H9 (cell line): ENCODE measurements at regions not wholly inside any gene's neighbourhood (a gene's known extent, or its start where the extent isn't known, plus 50 kb on each side); places are given as distances from the start of the nearest gene placed in this dataset.

Experiments used
- DNase-seq: peaks from one replicate; pipeline ENCODE4 v3.0.0-alpha.2; 2017
- H2AFZ ChIP-seq: one replicate; pipeline ENCODE4 v1.6.1; 2013; ENCODE audit warnings: mild to moderate bottlenecking, low read length, control low read depth, moderate library complexity
- H2AK5ac ChIP-seq: 2 replicates; pipeline ENCODE4 v1.6.1; 2013; ENCODE audit warnings: low read length, control low read depth, mixed read lengths; ENCODE audit not compliant: insufficient read length
- H2BK120ac ChIP-seq: one replicate; pipeline ENCODE4 v1.6.1; 2013; ENCODE audit warnings: low read depth, mild to moderate bottlenecking, low read length, control low read depth, inconsistent platforms; ENCODE audit not compliant: poor library complexity, severe bottlenecking
- H2BK12ac ChIP-seq: 2 replicates; pipeline ENCODE4 v1.6.1; 2013; ENCODE audit warnings: low read length, control low read depth, mixed read lengths, low read depth; ENCODE audit not compliant: insufficient read length
- H2BK15ac ChIP-seq: 2 replicates; pipeline ENCODE4 v1.6.1; 2013; ENCODE audit warnings: low read depth, low read length, control low read depth
- H2BK20ac ChIP-seq: one replicate; pipeline ENCODE4 v1.6.1; 2013; ENCODE audit warnings: low read depth, mild to moderate bottlenecking, low read length, control low read depth, inconsistent platforms; ENCODE audit not compliant: poor library complexity, severe bottlenecking
- H2BK5ac ChIP-seq: 2 replicates; pipeline ENCODE4 v1.6.1; 2013; ENCODE audit warnings: low read length, control low read depth, mixed read lengths; ENCODE audit not compliant: insufficient read length
- H3K14ac ChIP-seq: 2 replicates; pipeline ENCODE4 v1.6.1; 2013; ENCODE audit warnings: low read length, control low read depth; ENCODE audit not compliant: insufficient read depth
- H3K18ac ChIP-seq: 2 replicates; pipeline ENCODE4 v1.6.1; 2013; ENCODE audit warnings: low read depth, mild to moderate bottlenecking, mixed read lengths, low read length, control low read depth; ENCODE audit not compliant: insufficient read length
- H3K23ac ChIP-seq: 2 replicates; pipeline ENCODE4 v1.6.1; 2013; ENCODE audit warnings: low read length, control low read depth, mixed read lengths, low read depth; ENCODE audit not compliant: insufficient read length
- H3K23me2 ChIP-seq: 2 replicates; pipeline ENCODE4 v1.6.1; 2013; ENCODE audit warnings: low read depth, mild to moderate bottlenecking, mixed read lengths, low read length, control low read depth; ENCODE audit not compliant: insufficient read length, poor library complexity, severe bottlenecking
- H3K27ac ChIP-seq: 2 replicates; pipeline ENCODE4 v1.5.1; 2013; ENCODE audit warnings: low read length, control low read depth, mixed read lengths, low read depth; ENCODE audit not compliant: insufficient read length
- H3K27me3 ChIP-seq: 2 replicates; pipeline ENCODE4 v1.6.1; 2013; ENCODE audit warnings: low read length, control low read depth, inconsistent platforms; ENCODE audit not compliant: insufficient read depth
- H3K4ac ChIP-seq: 2 replicates; pipeline ENCODE4 v1.6.1; 2013; ENCODE audit warnings: low read depth, mild to moderate bottlenecking, control low read depth, inconsistent platforms, low read length, moderate library complexity
- H3K4me1 ChIP-seq: 2 replicates; pipeline ENCODE4 v1.6.1; 2013; ENCODE audit warnings: low read length, control low read depth, inconsistent platforms; ENCODE audit not compliant: insufficient read depth
- H3K4me2 ChIP-seq: 2 replicates; pipeline ENCODE4 v1.6.1; 2013; ENCODE audit warnings: low read length, control low read depth, mixed read lengths; ENCODE audit not compliant: insufficient read length, insufficient read depth
- H3K56ac ChIP-seq: 2 replicates; pipeline ENCODE4 v1.6.1; 2013; ENCODE audit warnings: low read depth, mild to moderate bottlenecking, mixed read lengths, low read length, control low read depth; ENCODE audit not compliant: insufficient read length
- H3K79me1 ChIP-seq: 2 replicates; pipeline ENCODE4 v1.6.1; 2013; ENCODE audit warnings: low read depth, mild to moderate bottlenecking, moderate library complexity, low read length, control low read depth, inconsistent platforms; ENCODE audit not compliant: insufficient read depth, poor library complexity, severe bottlenecking
- H3K79me2 ChIP-seq: 2 replicates; pipeline ENCODE4 v1.6.1; 2013; ENCODE audit warnings: low read length, control low read depth, inconsistent platforms; ENCODE audit not compliant: insufficient read depth
- H3K9ac ChIP-seq: 2 replicates; pipeline ENCODE4 v1.6.1; 2013; ENCODE audit warnings: low read length, control low read depth, mixed read lengths; ENCODE audit not compliant: insufficient read length; ENCODE audit errors: extremely low read depth
- H3K9me3 ChIP-seq: one replicate; pipeline ENCODE4 v1.6.1; 2013; ENCODE audit warnings: low read depth, low read length, inconsistent platforms; ENCODE audit not compliant: control insufficient read depth
- H3T11ph ChIP-seq: one replicate; pipeline ENCODE4 v1.6.1; 2013; ENCODE audit warnings: mild to moderate bottlenecking, low read length, control low read depth, inconsistent platforms
- H4K20me1 ChIP-seq: one replicate; pipeline ENCODE4 v1.6.1; 2013; ENCODE audit not compliant: control insufficient read depth, insufficient read length, insufficient read depth
- H4K5ac ChIP-seq: 2 replicates; pipeline ENCODE4 v1.6.1; 2013; ENCODE audit warnings: low read depth, mild to moderate bottlenecking, mixed read lengths, low read length, control low read depth; ENCODE audit not compliant: insufficient read length
- H4K8ac ChIP-seq: replicated peaks from 2 replicates; pipeline ENCODE4 v1.6.1; 2013; ENCODE audit warnings: low read length, control low read depth, mixed read lengths, low read depth; ENCODE audit not compliant: insufficient read length
- H4K91ac ChIP-seq: 2 replicates; pipeline ENCODE4 v1.6.1; 2013; ENCODE audit warnings: low read depth, mild to moderate bottlenecking, moderate library complexity, mixed read lengths, low read length, control low read depth; ENCODE audit not compliant: insufficient read length
- H3K27ac Mint-ChIP-seq, 3 experiments: 2 replicates in 2 of 3; 3 replicates in 1 of 3; pipeline ENCODE4 v1.8.0; 2020 to 2021; ENCODE audit warnings: mixed read lengths in 3 of 3, mild to moderate bottlenecking in 1 of 3, moderate library complexity in 1 of 3
- H3K27me3 Mint-ChIP-seq: 2 replicates; pipeline ENCODE4 v1.8.0; 2021; ENCODE audit warnings: low read depth, mild to moderate bottlenecking, moderate library complexity, mixed read lengths
- H3K36me3 Mint-ChIP-seq, 3 experiments: 2 replicates in 2 of 3; 3 replicates in 1 of 3; pipeline ENCODE4 v1.8.0; 2020 to 2021; ENCODE audit warnings: low read depth in 3 of 3, mixed read lengths in 3 of 3; ENCODE audit not compliant: insufficient read depth in 1 of 3
- H3K4me1 Mint-ChIP-seq, 2 experiments: 2 replicates each; pipeline ENCODE4 v1.8.0; 2020; ENCODE audit warnings: mixed read lengths in 2 of 2
- H3K4me3 Mint-ChIP-seq, 2 experiments: 2 replicates in 1 of 2; 3 replicates in 1 of 2; pipeline ENCODE4 v1.8.0; 2020 to 2021; ENCODE audit warnings: mild to moderate bottlenecking in 2 of 2, mixed read lengths in 2 of 2, moderate library complexity in 1 of 2
- H3K9me3 Mint-ChIP-seq, 2 experiments: 2 replicates in 1 of 2; 3 replicates in 1 of 2; pipeline ENCODE4 v1.8.0; 2020; ENCODE audit warnings: mild to moderate bottlenecking in 2 of 2, mixed read lengths in 2 of 2, moderate library complexity in 1 of 2
- CTCF ChIP-seq: fragments of 200-600 bp; sonication (generic); conservative IDR thresholded peaks from 3 replicates; pipeline ENCODE4 v1.8.0; 2021; ENCODE audit warnings: antibody characterized with exemption, mild to moderate bottlenecking
- WGBS: extraction: QIAGEN DNeasy Blood & Tissue Kit; methylation state at CpG from one replicate; pipeline ENCODE4 v1.1.7; 2013; ENCODE audit warnings: missing lambda C conversion rate, low lambda C conversion rate, mixed read lengths; ENCODE audit not compliant: insufficient read length; ENCODE audit errors: extremely low coverage; 5-methylcytosine and 5-hydroxymethylcytosine counted together

- Histone ChIP-seq H3K9ac (no peak overlapping the region), H3K79me1 (no peaks in the 10 kb centered on the region)
- 0 out of 4 replicates have a peak, but pooled peaks cover 0 to 5% of the 10 kb centered on the region in 2 experiments for H3K4me1 Mint-ChIP-seq
Measured at GRCh38 chr15:48059791-48060190, 61.0 kb upstream of the SLC24A5 start.

More at GRCh38 chr15:48059791-48060190, 61.0 kb upstream of the SLC24A5 start:
- Histone ChIP-seq H3K27me3 (no peaks in the 10 kb centered on the region), H3K23me2 (no peaks in the 10 kb centered on the region), H3K27ac (no peak overlapping the region), H4K8ac (no peak overlapping the region), H2BK5ac (no peak overlapping the region), H3T11ph (no peak overlapping the region), H2BK12ac (no peak overlapping the region), H2AFZ (no peak overlapping the region), H3K4me1 (0 out of 2 replicates have a peak, but pooled peaks cover 3% of the 10 kb centered on the region), H3K14ac (no peak overlapping the region), H3K4me2 (no peak overlapping the region), H4K91ac (no peak overlapping the region), H3K18ac (no peak overlapping the region), H4K20me1 (no peaks in the 10 kb centered on the region), H2BK15ac (no peak overlapping the region), H3K4ac (no peak overlapping the region), H3K79me2 (no peaks in the 10 kb centered on the region), H2BK20ac (no peak overlapping the region), H2BK120ac (no peak overlapping the region), H3K23ac (no peak overlapping the region), H3K9me3 (no peaks in the 10 kb centered on the region), H4K5ac (no peak overlapping the region), H2AK5ac (no peak overlapping the region), H3K56ac (no peak overlapping the region)
- no CpG with 5 or more reads among the region's 7 CpGs for WGBS
- no peak for DNase-seq
- Mint-ChIP-seq H3K27ac (no peak overlapping the region), H3K9me3 (peaks cover 4 to 5% of the 10 kb centered on the region in 2 experiments), H3K27me3 (no peaks in the 10 kb centered on the region), H3K36me3 (peaks cover under 1 to 3% (median 2%) of the 10 kb centered on the region in 3 experiments; a peak in 5 of 7 replicates), H3K4me3 (no peak overlapping the region)
- no peak for TF ChIP-seq CTCF
